GM10266 (cell line): ENCODE measurements at regions not wholly inside any gene's neighbourhood (a gene's known extent, or its start where the extent isn't known, plus 50 kb on each side); places are given as distances from the start of the nearest gene placed in this dataset.
"Not testable (repeated sequence)": the region's sequence is repeated elsewhere in the genome, so short reads cannot be mapped to it uniquely, and the experiment has no call there.

Experiments
- DNase-seq: peaks from one replicate; pipeline ENCODE4 v3.0.0; 2012; ENCODE audit errors: extremely low spot score
- TF ChIP-seq, protein P1 (sequence below): IDR thresholded peaks from 2 replicates; pipeline ENCODE4 v1.5.1; 2012; ENCODE audit warnings: mild to moderate bottlenecking, low read depth; ENCODE audit not compliant: control insufficient read depth, insufficient read depth; ENCODE audit errors: missing control alignments

- DNase-seq = not testable (repeated sequence)
Observed at GRCh38 chr4:189629733-189630132, 310.9 kb upstream of the FRG1 start.

DNA sequence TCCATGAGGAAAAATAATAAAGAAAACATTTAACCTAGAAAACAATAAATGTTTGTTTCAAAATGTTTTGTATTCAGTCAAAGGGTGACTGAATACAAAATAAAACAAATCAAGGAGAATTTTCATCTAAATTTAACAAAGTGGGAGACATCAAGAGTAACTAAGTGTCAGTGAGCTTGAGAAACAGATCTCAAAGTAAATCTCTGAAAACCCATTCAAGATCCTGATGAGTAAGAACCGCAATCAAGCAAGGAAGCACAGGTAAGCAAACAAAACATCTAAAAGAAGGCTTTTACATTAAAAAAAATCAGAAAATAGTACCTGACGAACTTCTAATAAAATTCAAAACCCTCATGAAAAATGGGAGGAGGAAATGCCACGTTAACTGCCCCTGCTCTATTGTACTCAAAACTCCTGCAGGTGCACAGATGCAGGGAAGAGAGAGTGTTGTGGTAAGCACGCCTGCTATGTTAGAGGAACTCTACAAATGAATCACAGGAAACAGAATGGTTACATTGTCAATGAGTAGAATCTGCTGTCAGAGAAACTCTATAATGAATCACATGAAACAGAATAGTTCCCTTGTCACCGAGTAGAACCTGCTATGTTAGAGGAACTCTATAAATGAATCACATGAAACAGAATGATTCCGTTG lies 309.6 kb upstream of the FRG1 start:
- not testable (repeated sequence) for DNase-seq

- DNase-seq = not testable (repeated sequence)
Observed at GRCh38 chr4:189631568-189631916, 309.1 kb upstream of the FRG1 start.

- not testable (repeated sequence) for DNase-seq
Observed at GRCh38 chr4:189650436-189650835, 290.2 kb upstream of the FRG1 start.

DNA sequence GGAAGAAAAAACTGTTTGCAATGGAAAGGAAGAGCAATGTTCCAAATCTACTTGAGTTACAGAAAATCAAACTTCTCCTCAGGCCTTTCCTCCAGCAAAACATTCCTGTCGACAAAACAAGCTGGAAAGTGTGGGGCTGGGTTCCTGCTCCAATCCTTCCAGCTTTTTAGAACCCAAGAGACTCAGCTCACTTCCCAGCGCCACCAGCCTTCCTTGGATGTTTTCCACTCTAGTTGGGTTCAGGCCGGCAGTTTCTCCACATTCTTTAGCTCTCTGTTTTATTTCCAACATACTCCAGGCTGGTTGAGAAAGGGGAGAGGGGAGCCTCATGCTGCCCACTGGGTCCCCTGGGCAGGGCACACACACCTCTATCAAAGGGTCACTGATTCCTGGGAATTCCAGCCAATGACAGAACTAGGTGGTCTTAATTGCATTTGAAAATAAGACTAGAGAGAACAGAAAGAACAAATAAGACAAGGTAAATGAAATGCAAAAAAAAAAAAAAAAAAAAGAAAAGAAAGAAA lies 287.5 kb upstream of the FRG1 start:
- DNase-seq = not testable (repeated sequence)

DNA sequence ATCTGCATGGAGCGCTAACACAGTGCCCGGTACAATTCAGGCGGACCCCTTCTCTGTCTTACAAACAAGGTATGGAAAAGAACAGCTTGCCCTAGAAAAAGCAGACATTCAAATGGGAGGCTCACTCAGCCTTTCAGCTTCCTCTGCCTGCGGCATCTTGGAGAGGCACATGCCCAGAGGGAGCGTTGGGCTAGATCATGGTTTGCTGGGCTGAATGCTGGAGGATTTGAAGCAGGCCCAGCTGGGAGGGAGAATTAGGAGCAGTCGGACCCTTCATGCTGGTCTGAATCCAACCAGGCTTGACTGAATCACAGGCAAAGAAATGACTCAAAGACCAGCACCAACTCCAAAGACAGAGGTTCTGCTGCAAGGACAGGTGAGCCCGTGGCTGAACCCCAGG lies 286.7 kb upstream of the FRG1 start:
- DNase-seq = not testable (repeated sequence)

- not testable (repeated sequence) for DNase-seq
Observed at GRCh38 chr4:189654396-189654795, 286.3 kb upstream of the FRG1 start.

DNA sequence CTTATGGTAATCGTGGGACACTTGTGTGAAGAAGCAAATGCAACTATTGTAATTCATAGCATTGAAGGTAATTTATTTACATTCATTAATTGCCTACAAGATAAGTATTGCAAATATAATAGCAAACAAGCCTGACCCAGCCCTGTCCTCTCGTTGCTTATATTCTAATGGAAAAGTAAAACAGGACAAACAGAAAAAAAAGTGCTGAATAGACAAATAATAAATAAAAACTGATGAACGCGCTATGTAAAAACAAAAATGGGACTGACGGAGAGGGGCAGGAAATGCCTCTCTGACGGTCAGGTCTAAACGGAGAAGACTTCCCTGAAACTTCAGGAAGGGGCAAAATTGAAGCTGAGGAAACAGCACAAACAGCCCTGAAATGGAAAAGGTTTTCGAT lies 284.9 kb upstream of the FRG1 start:
- not testable (repeated sequence) for DNase-seq

GRCh38 chr4:189656641-189657040 lies 284.0 kb upstream of the FRG1 start:
- no peak for DNase-seq
- TF ChIP-seq, protein P1, sequence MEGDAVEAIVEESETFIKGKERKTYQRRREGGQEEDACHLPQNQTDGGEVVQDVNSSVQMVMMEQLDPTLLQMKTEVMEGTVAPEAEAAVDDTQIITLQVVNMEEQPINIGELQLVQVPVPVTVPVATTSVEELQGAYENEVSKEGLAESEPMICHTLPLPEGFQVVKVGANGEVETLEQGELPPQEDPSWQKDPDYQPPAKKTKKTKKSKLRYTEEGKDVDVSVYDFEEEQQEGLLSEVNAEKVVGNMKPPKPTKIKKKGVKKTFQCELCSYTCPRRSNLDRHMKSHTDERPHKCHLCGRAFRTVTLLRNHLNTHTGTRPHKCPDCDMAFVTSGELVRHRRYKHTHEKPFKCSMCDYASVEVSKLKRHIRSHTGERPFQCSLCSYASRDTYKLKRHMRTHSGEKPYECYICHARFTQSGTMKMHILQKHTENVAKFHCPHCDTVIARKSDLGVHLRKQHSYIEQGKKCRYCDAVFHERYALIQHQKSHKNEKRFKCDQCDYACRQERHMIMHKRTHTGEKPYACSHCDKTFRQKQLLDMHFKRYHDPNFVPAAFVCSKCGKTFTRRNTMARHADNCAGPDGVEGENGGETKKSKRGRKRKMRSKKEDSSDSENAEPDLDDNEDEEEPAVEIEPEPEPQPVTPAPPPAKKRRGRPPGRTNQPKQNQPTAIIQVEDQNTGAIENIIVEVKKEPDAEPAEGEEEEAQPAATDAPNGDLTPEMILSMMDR = no peak

DNA sequence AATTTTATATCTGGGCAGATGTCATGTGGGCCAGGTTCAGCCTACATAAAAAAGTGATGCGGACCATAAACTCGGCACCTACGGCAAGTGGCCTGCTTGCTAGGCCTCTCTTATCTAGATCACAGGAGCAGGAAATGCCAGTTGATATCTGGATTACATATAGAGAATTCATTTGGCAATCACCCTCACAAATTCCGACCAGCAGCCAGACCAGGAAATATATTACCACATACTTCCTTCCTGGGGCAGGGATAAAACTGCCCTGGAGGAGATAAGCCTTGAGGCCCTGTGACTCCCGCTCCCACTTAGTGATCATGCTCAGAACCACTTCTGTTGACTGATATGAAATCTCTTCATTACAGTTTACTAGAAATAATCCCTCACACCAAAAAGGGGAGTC lies 282.4 kb upstream of the FRG1 start:
- not testable (repeated sequence) for DNase-seq

- DNase-seq = not testable (repeated sequence)
Observed at GRCh38 chr4:189658831-189659230, 281.8 kb upstream of the FRG1 start.

- TF ChIP-seq, protein P1 = no peak
- no peak for DNase-seq
Observed at GRCh38 chr4:189659287-189659686, 281.4 kb upstream of the FRG1 start.

- TF ChIP-seq, protein P1 = no peak
- no peak for DNase-seq
Observed at GRCh38 chr4:189660722-189661360, 279.8 kb upstream of the FRG1 start.
